ENCODE measurements at regions not wholly inside any gene's neighbourhood (a gene's known extent, or its start where the extent isn't known, plus 50 kb on each side); places are given as distances from the start of the nearest gene placed in this dataset.

DNA sequence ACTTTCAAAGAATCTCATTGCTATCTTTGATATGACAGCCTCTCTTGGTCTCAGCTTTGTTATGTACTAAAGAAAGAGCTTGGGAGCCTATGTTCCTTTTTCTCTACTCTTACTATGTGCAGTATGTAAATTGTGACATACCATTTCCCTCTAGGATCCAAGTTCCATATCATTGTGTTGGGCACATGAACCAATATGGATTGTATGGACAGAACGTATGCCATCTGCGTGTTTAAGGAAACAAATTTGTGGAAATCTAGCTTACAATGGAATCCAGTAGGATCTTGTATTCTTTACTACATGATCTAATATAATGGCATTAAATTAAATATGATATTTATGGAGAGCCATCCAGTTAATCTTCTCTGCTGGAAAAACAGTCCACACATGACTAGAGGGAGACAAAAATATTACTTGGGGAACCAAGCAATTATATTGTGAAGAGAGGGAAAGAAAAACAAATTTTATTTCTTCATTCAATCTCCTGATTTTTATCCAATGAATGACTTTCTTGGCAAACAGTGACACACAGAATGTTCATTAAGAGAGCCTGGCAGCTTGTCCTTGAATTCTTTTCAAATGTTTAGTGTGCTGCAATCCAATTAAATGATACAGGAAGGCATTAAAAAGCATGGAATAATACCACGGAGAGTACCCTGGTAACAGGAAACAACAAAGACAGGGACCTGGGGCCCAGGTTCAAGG lies 106.5 kb upstream of the DAB1 start:
- DNase-seq (ENCODE audit: extremely low spot score): no peak
- ChIA-PET POLR2A (no interaction called here), CTCF (interaction anchor here (1.0 kb wide), 1 partner anchor 18 kb away, joined by 3 read pairs; no protein-coding TSS in a partner anchor)
- TF ChIP-seq, protein P1, sequence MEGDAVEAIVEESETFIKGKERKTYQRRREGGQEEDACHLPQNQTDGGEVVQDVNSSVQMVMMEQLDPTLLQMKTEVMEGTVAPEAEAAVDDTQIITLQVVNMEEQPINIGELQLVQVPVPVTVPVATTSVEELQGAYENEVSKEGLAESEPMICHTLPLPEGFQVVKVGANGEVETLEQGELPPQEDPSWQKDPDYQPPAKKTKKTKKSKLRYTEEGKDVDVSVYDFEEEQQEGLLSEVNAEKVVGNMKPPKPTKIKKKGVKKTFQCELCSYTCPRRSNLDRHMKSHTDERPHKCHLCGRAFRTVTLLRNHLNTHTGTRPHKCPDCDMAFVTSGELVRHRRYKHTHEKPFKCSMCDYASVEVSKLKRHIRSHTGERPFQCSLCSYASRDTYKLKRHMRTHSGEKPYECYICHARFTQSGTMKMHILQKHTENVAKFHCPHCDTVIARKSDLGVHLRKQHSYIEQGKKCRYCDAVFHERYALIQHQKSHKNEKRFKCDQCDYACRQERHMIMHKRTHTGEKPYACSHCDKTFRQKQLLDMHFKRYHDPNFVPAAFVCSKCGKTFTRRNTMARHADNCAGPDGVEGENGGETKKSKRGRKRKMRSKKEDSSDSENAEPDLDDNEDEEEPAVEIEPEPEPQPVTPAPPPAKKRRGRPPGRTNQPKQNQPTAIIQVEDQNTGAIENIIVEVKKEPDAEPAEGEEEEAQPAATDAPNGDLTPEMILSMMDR (IDR thresholded peaks at IDR 0.05; ENCODE audit: control extremely low read depth, extremely low read depth, low read depth, missing control alignments): no peak

DNA sequence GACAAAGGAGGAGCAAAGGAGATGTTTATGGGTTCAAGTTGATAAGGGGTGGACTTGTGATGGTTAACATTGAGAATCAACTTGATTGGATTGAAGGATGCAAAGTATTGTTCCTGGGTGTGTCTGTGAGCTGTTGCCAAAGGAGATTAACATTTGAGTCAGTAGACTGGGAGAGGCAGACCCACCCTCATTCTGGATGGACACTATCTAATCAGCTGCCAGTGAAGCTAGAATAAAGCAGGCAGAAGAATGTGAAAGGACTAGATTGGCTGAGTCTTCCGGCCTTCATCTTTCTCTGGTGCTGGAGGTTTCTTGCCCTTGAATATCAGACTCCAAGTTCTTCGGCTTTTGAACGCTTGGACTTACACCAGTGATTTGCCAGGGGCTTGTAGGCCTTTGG lies 98.7 kb upstream of the DAB1 start:
- DNase-seq (ENCODE audit: extremely low spot score): no peak
- POLR2A ChIA-PET: no interaction called here
- TF ChIP-seq, protein P1 (IDR thresholded peaks at IDR 0.05; ENCODE audit: control extremely low read depth, extremely low read depth, low read depth, missing control alignments): no peak
- CTCF ChIA-PET: interaction anchor here (0.7 to 0.9 kb wide), 2 partner anchors 17 to 23 kb away, joined by 3 read pairs; no protein-coding TSS in a partner anchor

DNA sequence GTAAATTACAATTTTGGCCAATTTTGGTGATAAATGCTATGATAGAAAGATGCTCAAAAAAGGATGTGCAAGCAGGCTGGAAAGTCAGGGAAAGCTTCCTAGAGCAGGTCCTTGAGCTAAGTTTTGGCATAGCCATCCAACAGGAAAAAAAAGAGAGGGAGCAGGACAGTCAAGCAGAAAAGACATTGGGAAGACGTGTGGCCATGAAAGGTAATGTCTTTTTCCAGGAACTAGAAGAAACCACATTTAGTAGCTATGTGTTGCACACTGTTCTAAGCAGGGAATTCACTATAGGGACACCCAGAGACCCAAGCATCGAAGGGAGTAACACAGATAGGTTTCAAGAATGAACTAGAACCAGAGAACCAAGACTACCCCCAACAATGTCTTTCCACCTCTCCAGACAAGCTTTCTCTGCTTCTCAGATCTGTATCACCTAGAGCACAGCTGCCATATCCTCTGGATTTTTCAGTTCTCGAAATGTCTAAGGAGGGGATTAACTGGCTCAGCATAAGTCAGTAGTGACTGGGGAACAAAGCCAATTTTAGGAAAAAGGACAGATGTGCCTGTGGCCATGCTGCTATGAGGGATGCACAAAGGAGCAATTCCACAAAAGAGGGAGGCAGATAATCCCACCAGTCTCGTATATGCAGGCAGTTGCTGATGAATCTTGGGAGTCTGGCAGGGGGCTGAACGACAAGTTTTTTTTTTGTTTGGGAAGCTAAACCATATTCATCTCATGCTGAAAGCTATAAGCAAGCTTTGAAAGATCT lies 97.1 kb upstream of the DAB1 start:
- ChIA-PET POLR2A (no interaction called here), CTCF (interaction anchor here (0.7 to 1.2 kb wide), 4 partner anchors 10 to 78 kb away, joined by 3 to 4 read pairs (median 3); no protein-coding TSS in a partner anchor)
- no peak for DNase-seq (ENCODE audit: extremely low spot score)
- TF ChIP-seq, protein P1 (IDR thresholded peaks at IDR 0.05; ENCODE audit: control extremely low read depth, extremely low read depth, low read depth, missing control alignments): no peak

DNA sequence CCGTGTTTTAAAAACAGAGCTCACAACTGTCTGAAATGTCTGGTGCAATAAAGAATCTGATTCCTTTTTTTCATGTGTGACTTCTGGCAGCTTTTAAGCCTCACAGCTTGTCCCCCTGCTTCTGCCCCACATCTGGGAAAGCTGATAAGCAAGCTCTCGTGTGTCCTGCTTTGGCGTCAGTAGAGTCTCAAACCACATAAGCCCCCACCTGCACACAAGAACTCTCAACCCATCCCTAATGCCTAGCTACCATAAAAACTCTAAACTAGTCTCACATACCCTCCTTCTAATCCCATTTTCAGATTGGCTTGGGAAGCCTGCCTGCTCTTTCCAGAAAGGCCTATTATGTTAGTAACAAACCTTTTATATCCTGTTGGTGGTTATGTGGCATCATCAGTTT lies 94.6 kb upstream of the DAB1 start:
- no peak for DNase-seq (ENCODE audit: extremely low spot score)
- ChIA-PET POLR2A (no interaction called here), CTCF (interaction anchor here (1.6 kb wide), 1 partner anchor 21 kb away, joined by 4 read pairs; no protein-coding TSS in a partner anchor)
- TF ChIP-seq, protein P1 (IDR thresholded peaks at IDR 0.05; ENCODE audit: control extremely low read depth, extremely low read depth, low read depth, missing control alignments): no peak

DNA sequence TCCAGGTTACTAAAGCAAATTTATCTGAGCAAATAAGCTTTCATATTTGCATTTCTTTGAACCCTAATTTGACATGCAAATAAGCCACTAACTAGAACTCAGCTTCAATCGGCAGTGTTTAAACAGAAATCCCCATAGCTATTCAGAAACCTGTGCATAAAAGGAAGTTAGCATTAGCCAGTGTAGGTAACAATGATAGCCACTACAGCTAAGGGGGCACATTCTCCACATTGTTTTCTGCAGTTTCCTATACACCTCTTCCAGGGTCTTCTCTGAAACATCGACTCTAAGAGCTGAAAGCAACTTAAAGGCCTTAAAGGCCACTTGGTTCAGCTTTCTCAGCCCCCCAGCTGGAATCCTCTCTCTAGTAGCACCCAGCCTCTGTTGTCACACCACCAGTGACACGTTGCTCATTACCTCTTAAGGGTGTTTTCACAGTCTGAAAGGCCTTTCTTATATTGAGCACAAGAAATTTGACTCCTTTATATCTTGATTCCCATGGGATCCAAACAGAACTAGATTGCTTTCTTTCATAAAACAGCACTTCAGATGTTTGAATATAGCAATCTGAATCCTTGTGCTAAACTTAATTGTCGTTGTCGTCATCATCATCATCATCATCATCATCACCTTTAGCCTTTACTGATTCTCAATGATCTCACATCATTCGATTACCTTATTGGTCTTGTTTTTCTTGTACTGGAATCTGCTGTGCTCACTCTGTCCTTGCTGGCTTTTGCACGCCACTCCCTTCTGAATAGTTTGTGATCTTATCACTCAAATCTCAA lies 93.9 kb upstream of the DAB1 start:
- DNase-seq (ENCODE audit: extremely low spot score): no peak
- CTCF ChIA-PET: interaction anchor here (1.0 to 1.6 kb wide), 3 partner anchors 11 to 22 kb away, joined by 3 to 4 read pairs (median 4); no protein-coding TSS in a partner anchor
- TF ChIP-seq, protein P1 (IDR thresholded peaks at IDR 0.05; ENCODE audit: control extremely low read depth, extremely low read depth, low read depth, missing control alignments): no peak
- POLR2A ChIA-PET: no interaction called here

DNA sequence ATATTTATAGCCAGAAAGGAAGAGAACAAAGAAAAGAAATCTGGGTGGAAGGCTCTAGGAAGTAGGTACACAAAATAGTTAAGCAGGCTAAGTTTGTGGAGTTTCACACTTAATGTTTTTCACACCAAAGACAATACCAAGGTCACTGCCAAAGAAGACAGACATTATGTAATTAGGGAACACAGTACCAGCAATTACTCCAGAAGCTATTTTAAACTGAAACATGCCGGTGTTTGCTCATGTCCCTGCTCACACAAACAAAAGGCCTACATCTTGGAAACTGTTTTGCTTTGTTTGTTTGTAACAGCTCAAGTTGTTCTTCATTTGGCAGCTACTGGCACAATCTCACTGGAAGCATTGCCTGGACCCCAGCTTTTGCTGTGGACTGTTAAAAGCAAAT lies 88.5 kb upstream of the DAB1 start:
- TF ChIP-seq, protein P1 (IDR thresholded peaks at IDR 0.05; ENCODE audit: control extremely low read depth, extremely low read depth, low read depth, missing control alignments): no peak
- CTCF ChIA-PET: interaction anchor here (1.5 kb wide), 1 partner anchor 18 kb away, joined by 3 read pairs; no protein-coding TSS in a partner anchor
- POLR2A ChIA-PET: no interaction called here
- no peak for DNase-seq (ENCODE audit: extremely low spot score)

All from GM10248 (cell line).